Aorta (tissue), 5 donors: ENCODE measurements at regions not wholly inside any gene's neighbourhood (a gene's known extent, or its start where the extent isn't known, plus 50 kb on each side); places are given as distances from the start of the nearest gene placed in this dataset.

Experiments
- ATAC-seq: fragments of 200-7000 bp; cut with Tn5 transposase; one replicate; pipeline ENCODE4 v1.9.1; 2022; ENCODE audit warnings: moderate library complexity; ENCODE audit not compliant: low FRiP score
- DNase-seq, 2 donors: peaks; one replicate each; pipeline ENCODE4 v3.0.0-alpha.2; 2020
- H3K27ac ChIP-seq, 2 donors: one replicate each; pipeline ENCODE4 v1.5.1; 2013; ENCODE audit warnings: low read length in 2 of 2, mild to moderate bottlenecking in 2 of 2, moderate library complexity in 2 of 2, control low read depth in 1 of 2, inconsistent platforms in 1 of 2, low read depth in 1 of 2
- H3K27me3 ChIP-seq, 2 donors: one replicate each; pipeline ENCODE4 v1.6.1; 2013; ENCODE audit warnings: control low read depth in 1 of 2, low read length in 1 of 2, mild to moderate bottlenecking in 1 of 2, moderate library complexity in 1 of 2; ENCODE audit not compliant: insufficient read depth in 2 of 2, control insufficient read depth in 1 of 2
- H3K36me3 ChIP-seq, 2 donors: one replicate each; pipeline ENCODE4 v1.6.1; 2013; ENCODE audit warnings: control low read depth in 1 of 2, low read length in 1 of 2, mild to moderate bottlenecking in 1 of 2; ENCODE audit not compliant: insufficient read depth in 2 of 2, control insufficient read depth in 1 of 2
- H3K4me1 ChIP-seq, 2 donors: one replicate each; pipeline ENCODE4 v1.6.1; 2013; ENCODE audit warnings: low read length in 2 of 2, control low read depth in 1 of 2, mild to moderate bottlenecking in 1 of 2, moderate library complexity in 1 of 2; ENCODE audit not compliant: insufficient read depth in 2 of 2, control insufficient read depth in 1 of 2
- H3K4me3 ChIP-seq, 2 donors: one replicate each; pipeline ENCODE4 v1.5.1; 2013; ENCODE audit warnings: low read length in 2 of 2, control low read depth in 1 of 2, mild to moderate bottlenecking in 1 of 2
- H3K9me3 ChIP-seq: one replicate; pipeline ENCODE4 v1.6.1; 2013; ENCODE audit warnings: mild to moderate bottlenecking, low read length; ENCODE audit not compliant: control insufficient read depth
- WGBS, 2 donors: extraction: QIAGEN DNeasy Blood & Tissue Kit; methylation state at CpG; one replicate each; pipeline ENCODE4 v1.1.7; 2013; 5-methylcytosine and 5-hydroxymethylcytosine counted together
- intact Hi-C, 2 donors: fragments of 100-400 bp; cut with DNase I; formaldehyde crosslinking; loops; one replicate each; pipeline versions ENCODE4 v1.14.2 to v1.15.0; 2022
- donor health status: healthy with polysubstance abuse.
- donor health status: Bipolar disorder and iron deficiency.
- donor health status: DM: no; HTN: no; CAD: no.
- donor health status: DM: no; HTN: no; CAD: no.
- donor health status: DM: yes; HTN: yes; CAD: no.

- H3K4me3 ChIP-seq, result no peak overlapping the region
- no peaks in the 10 kb centered on the region for H3K4me1 ChIP-seq
- DNase-seq, result no peak
- no peaks in the 10 kb centered on the region for H3K27me3 ChIP-seq
- ATAC-seq, result no peak
- no peak overlapping the region for H3K27ac ChIP-seq
- intact Hi-C loops, result no loop called here
- 52 to 57% methylated on average over 2 of the region's 2 CpGs for WGBS, 2 donors
- H3K36me3 ChIP-seq, result no peaks in the 10 kb centered on the region
- no peaks in the 10 kb centered on the region for H3K9me3 ChIP-seq
Observed at GRCh38 chr10:81040940-81041339, 503.2 kb downstream of the SH2D4B start.

- 83 to 86% methylated on average over 2 of the region's 2 CpGs for WGBS, 2 donors
- no peak overlapping the region for H3K27ac ChIP-seq
- H3K27me3 ChIP-seq, result no peaks in the 10 kb centered on the region
- H3K4me1 ChIP-seq, result no peaks in the 10 kb centered on the region
- no peaks in the 10 kb centered on the region for H3K9me3 ChIP-seq
- ATAC-seq, result no peak
- no peak for DNase-seq
- no peak overlapping the region for H3K4me3 ChIP-seq
- H3K36me3 ChIP-seq, result no peaks in the 10 kb centered on the region
- intact Hi-C loops, result no loop called here
Observed at GRCh38 chr10:81042647-81043046, 504.9 kb downstream of the SH2D4B start.

GRCh38 chr10:81065474-81065873 lies 527.8 kb downstream of the SH2D4B start:
- ATAC-seq, result no peak
- no peaks in the 10 kb centered on the region for H3K9me3 ChIP-seq
- H3K4me1 ChIP-seq, result no peaks in the 10 kb centered on the region
- H3K27ac ChIP-seq, result no peak overlapping the region
- WGBS, 2 donors, result 86 to 87% methylated on average over 1 of the region's 1 CpG
- DNase-seq, result no peak
- H3K27me3 ChIP-seq, result no peaks in the 10 kb centered on the region
- intact Hi-C loops, result no loop called here
- H3K36me3 ChIP-seq, result no peaks in the 10 kb centered on the region
- H3K4me3 ChIP-seq, result no peak overlapping the region

GRCh38 chr10:81068460-81068859 lies 530.8 kb downstream of the SH2D4B start:
- Histone ChIP-seq H3K4me1 (no peaks in the 10 kb centered on the region), H3K27ac (no peak overlapping the region)
- intact Hi-C loops, result no loop called here

GRCh38 chr10:81071087-81071796 lies 533.5 kb downstream of the SH2D4B start:
- DNase-seq, result no peak
- H3K4me3 ChIP-seq, result no peak overlapping the region
- WGBS, 2 donors, result 54 to 82% methylated on average over 3 of the region's 3 CpGs

More at GRCh38 chr10:81068460-81068859, 530.8 kb downstream of the SH2D4B start:
- H3K36me3 ChIP-seq, result no peaks in the 10 kb centered on the region
- DNase-seq (no peak), ATAC-seq (no peak)
- H3K9me3 ChIP-seq, result no peaks in the 10 kb centered on the region
- H3K4me3 ChIP-seq, result no peak overlapping the region
- WGBS, 2 donors, result 19 to 34% methylated on average over 3 of the region's 3 CpGs
- H3K27me3 ChIP-seq, result no peaks in the 10 kb centered on the region

GRCh38 chr10:81073155-81073554 lies 535.5 kb downstream of the SH2D4B start:
- Histone ChIP-seq H3K27ac (no peak overlapping the region), H3K36me3 (no peaks in the 10 kb centered on the region), H3K4me3 (no peak overlapping the region), H3K4me1 (no peaks in the 10 kb centered on the region), H3K27me3 (no peaks in the 10 kb centered on the region), H3K9me3 (no peaks in the 10 kb centered on the region)
- intact Hi-C loops, result no loop called here
- ATAC-seq (no peak), DNase-seq (no peak)
- WGBS, 2 donors, result 77 to 79% methylated on average over 2 of the region's 2 CpGs

More at GRCh38 chr10:81071087-81071796, 533.5 kb downstream of the SH2D4B start:
- Histone ChIP-seq H3K36me3 (no peaks in the 10 kb centered on the region), H3K27me3 (no peaks in the 10 kb centered on the region), H3K4me1 (no peaks in the 10 kb centered on the region), H3K9me3 (no peaks in the 10 kb centered on the region), H3K27ac (no peak overlapping the region)
- intact Hi-C loops, result no loop called here
- no peak for ATAC-seq

- H3K4me1 ChIP-seq, result no peaks in the 10 kb centered on the region
- ATAC-seq (no peak), DNase-seq (peak in 1 of 2 donors; percentile 54)
- 74 to 77% methylated on average over 3 of the region's 3 CpGs for WGBS, 2 donors
- no peaks in the 10 kb centered on the region for H3K36me3 ChIP-seq
- intact Hi-C loops, result no loop called here
- peaks cover 2% of the 10 kb centered on the region for H3K9me3 ChIP-seq
- no peaks in the 10 kb centered on the region for H3K27me3 ChIP-seq
- no peak overlapping the region for H3K27ac ChIP-seq
- no peak overlapping the region for H3K4me3 ChIP-seq
Observed at GRCh38 chr10:81081887-81082620, 544.4 kb downstream of the SH2D4B start.

GRCh38 chr10:81082621-81083376 lies 545.1 kb downstream of the SH2D4B start:
- Histone ChIP-seq H3K4me3 (no peak overlapping the region), H3K36me3 (no peaks in the 10 kb centered on the region), H3K4me1 (no peaks in the 10 kb centered on the region), H3K27me3 (no peaks in the 10 kb centered on the region), H3K27ac (no peak overlapping the region), H3K9me3 (peaks cover 2% of the 10 kb centered on the region)
- peak in 1 of 2 donors; percentile 46 for DNase-seq
- 71 to 87% methylated on average over 5 of the region's 5 CpGs for WGBS, 2 donors
- intact Hi-C loops, result no loop called here
- no peak for ATAC-seq
